ENCODE measurements at regions not wholly inside any gene's neighbourhood (a gene's known extent, or its start where the extent isn't known, plus 50 kb on each side); places are given as distances from the start of the nearest gene placed in this dataset.
"Not testable (repeated sequence)": the region's sequence is repeated elsewhere in the genome, so short reads cannot be mapped to it uniquely, and the experiment has no call there.

DNA sequence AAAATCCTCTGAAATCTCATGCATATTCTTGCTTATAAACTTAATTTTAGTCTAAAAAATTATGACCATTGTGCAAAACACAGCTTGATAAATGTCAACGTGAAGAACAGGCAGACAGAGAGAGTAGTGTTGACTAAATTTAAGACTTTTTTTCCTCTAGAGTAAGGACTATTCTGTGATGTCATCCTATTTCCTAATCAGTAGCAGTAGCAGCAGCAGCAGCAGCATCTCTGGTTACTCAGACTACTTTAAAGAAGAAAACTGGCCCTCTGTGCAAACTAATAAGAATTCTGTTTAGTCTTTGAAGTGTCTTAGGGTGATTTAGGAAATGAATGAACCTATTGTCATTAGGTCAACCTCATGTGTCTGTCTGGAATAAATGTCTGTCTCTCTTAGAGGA lies 403.0 kb downstream of the HINT1 start:
- 52% methylated on average over 1 of the region's 1 CpG for WGBS (ENCODE audit: low lambda C conversion rate, missing lambda C conversion rate)

DNA sequence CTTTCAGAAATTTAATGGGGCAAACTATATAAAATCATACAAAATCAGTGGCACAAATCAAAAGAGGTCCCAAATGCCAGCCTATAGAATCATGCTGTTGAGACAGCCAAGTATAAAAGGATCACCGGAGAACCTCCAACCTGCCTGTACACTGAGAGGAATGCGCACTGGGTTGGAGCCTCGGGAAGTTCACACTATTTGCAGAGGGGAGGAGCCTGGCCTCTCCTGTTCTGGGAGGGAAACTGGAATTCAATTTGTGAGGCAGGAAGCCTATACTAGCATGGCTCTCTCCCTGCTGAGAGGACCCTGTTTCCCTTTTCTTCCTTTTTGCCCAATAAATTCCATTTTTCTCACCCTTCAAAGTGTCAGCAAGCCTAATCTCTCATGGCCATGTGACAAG lies 406.0 kb downstream of the HINT1 start:
- H2AFZ ChIP-seq: no peak overlapping the region
- no peaks in the 10 kb centered on the region for H3K36me3 ChIP-seq (replicated peaks; ENCODE audit: insufficient read depth, low read depth)
- no peaks in the 10 kb centered on the region for H3K4me1 ChIP-seq (ENCODE audit: insufficient read depth)
- H3K4me2 ChIP-seq: no peak overlapping the region
- H4K20me1 ChIP-seq (ENCODE audit: insufficient read depth, poor library complexity, severe bottlenecking): no peaks in the 10 kb centered on the region
- TF ChIP-seq EZH2 (IDR thresholded peaks at IDR 0.05; ENCODE audit: borderline replicate concordance): no peak
- no peak for TF ChIP-seq CTCF (IDR thresholded peaks at IDR 0.05; ENCODE audit: poor library complexity)
- TF ChIP-seq EZH2phosphoT487 (IDR thresholded peaks at IDR 0.05; ENCODE audit: low read depth, severe bottlenecking, unreplicated experiment): no peak
- 63% methylated on average over 3 of the region's 3 CpGs for WGBS (ENCODE audit: low lambda C conversion rate, missing lambda C conversion rate)
- no peaks in the 10 kb centered on the region for H3K9me3 ChIP-seq (ENCODE audit: low read depth)
- no peak for DNase-seq (ENCODE audit: low spot score)
- H3K4me3 ChIP-seq: no peak overlapping the region
- no peaks in the 10 kb centered on the region for H3K9me2 ChIP-seq (replicated peaks; ENCODE audit: insufficient read depth)
- H3K27ac ChIP-seq: no peak overlapping the region
- H3K79me2 ChIP-seq: no peaks in the 10 kb centered on the region
- H3K27me3 ChIP-seq: no peaks in the 10 kb centered on the region

More for the DNA sequence above, 403.0 kb downstream of the HINT1 start:
- no peaks in the 10 kb centered on the region for H4K20me1 ChIP-seq (ENCODE audit: insufficient read depth, poor library complexity, severe bottlenecking)
- H3K4me2 ChIP-seq: no peak overlapping the region
- no peaks in the 10 kb centered on the region for H3K79me2 ChIP-seq
- peak; percentile 9 for DNase-seq (ENCODE audit: low spot score)
- no peak overlapping the region for H2AFZ ChIP-seq
- no peaks in the 10 kb centered on the region for H3K36me3 ChIP-seq (replicated peaks; ENCODE audit: insufficient read depth, low read depth)
- H3K4me3 ChIP-seq: no peak overlapping the region
- no peak overlapping the region for H3K27ac ChIP-seq
- no peaks in the 10 kb centered on the region for H3K9me2 ChIP-seq (replicated peaks; ENCODE audit: insufficient read depth)
- TF ChIP-seq EZH2 (IDR thresholded peaks at IDR 0.05; ENCODE audit: borderline replicate concordance) (no peak), CTCF (IDR thresholded peaks at IDR 0.05; ENCODE audit: poor library complexity) (no peak), EZH2phosphoT487 (IDR thresholded peaks at IDR 0.05; ENCODE audit: low read depth, severe bottlenecking, unreplicated experiment) (no peak)
- H3K4me1 ChIP-seq (ENCODE audit: insufficient read depth): no peaks in the 10 kb centered on the region
- no peaks in the 10 kb centered on the region for H3K9me3 ChIP-seq (ENCODE audit: low read depth)
- no peaks in the 10 kb centered on the region for H3K27me3 ChIP-seq

GRCh38 chr5:130747556-130747955 lies 417.5 kb downstream of the HINT1 start:
- Histone ChIP-seq H4K20me1 (ENCODE audit: insufficient read depth, poor library complexity, severe bottlenecking) (no peaks in the 10 kb centered on the region), H3K79me2 (no peaks in the 10 kb centered on the region), H3K27me3 (no peaks in the 10 kb centered on the region), H2AFZ (no peak overlapping the region), H3K4me3 (no peak overlapping the region), H3K9me3 (ENCODE audit: low read depth) (no peaks in the 10 kb centered on the region), H3K4me1 (ENCODE audit: insufficient read depth) (no peaks in the 10 kb centered on the region), H3K9me2 (replicated peaks; ENCODE audit: insufficient read depth) (no peaks in the 10 kb centered on the region), H3K27ac (no peak overlapping the region), H3K4me2 (no peak overlapping the region), H3K36me3 (replicated peaks; ENCODE audit: insufficient read depth, low read depth) (no peaks in the 10 kb centered on the region)
- 76% methylated on average over 2 of the region's 2 CpGs for WGBS (ENCODE audit: low lambda C conversion rate, missing lambda C conversion rate)
- no peak for TF ChIP-seq EZH2 (IDR thresholded peaks at IDR 0.05; ENCODE audit: borderline replicate concordance)
- no peak for TF ChIP-seq EZH2phosphoT487 (IDR thresholded peaks at IDR 0.05; ENCODE audit: low read depth, severe bottlenecking, unreplicated experiment)
- TF ChIP-seq CTCF (IDR thresholded peaks at IDR 0.05; ENCODE audit: poor library complexity): no peak
- DNase-seq (ENCODE audit: low spot score): no peak

DNA sequence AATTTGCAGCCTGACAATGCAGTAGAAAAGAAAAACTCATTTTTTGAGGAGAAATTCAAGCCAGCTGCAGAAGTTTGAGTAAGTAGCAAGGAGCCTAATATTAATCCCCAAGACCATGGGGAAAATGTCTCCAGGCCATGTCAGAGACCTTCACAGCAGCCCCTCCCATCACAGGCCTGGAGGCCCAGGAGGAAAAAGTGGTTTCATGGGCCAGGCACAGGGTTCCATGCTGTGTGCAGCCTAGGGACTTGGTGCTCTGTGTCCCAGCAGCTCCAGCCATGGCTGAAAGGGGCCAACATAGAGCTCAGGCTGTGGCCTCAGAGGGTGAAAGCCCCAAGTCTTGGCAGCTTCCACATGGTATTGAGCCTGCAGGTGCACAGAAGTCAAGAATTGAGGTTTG lies 418.4 kb downstream of the HINT1 start:
- H3K79me2 ChIP-seq; H3K27me3 ChIP-seq; DNase-seq (ENCODE audit: low spot score): not testable (repeated sequence)

More for the DNA sequence above, 418.4 kb downstream of the HINT1 start:
- H3K9me2 ChIP-seq (replicated peaks; ENCODE audit: insufficient read depth); H3K4me2 ChIP-seq; H3K9me3 ChIP-seq (ENCODE audit: low read depth); H3K27ac ChIP-seq; H2AFZ ChIP-seq; H4K20me1 ChIP-seq (ENCODE audit: insufficient read depth, poor library complexity, severe bottlenecking); H3K4me3 ChIP-seq; H3K36me3 ChIP-seq (replicated peaks; ENCODE audit: insufficient read depth, low read depth); H3K4me1 ChIP-seq (ENCODE audit: insufficient read depth): not testable (repeated sequence)

Measured in hepatocyte (in vitro differentiated cells).